HG02943 (cell line): ENCODE measurements at regions not wholly inside any gene's neighbourhood (a gene's known extent, or its start where the extent isn't known, plus 50 kb on each side); places are given as distances from the start of the nearest gene placed in this dataset.
"Not testable (repeated sequence)": the region's sequence is repeated elsewhere in the genome, so short reads cannot be mapped to it uniquely, and the experiment has no call there.

Experiments
- ATAC-seq: cut with Tn5 transposase; IDR thresholded peaks from one replicate; pipeline ENCODE4 v1.9.1; 2021; ENCODE audit warnings: mild to moderate bottlenecking, low read depth, moderate library complexity; ENCODE audit not compliant: unreplicated experiment

DNA sequence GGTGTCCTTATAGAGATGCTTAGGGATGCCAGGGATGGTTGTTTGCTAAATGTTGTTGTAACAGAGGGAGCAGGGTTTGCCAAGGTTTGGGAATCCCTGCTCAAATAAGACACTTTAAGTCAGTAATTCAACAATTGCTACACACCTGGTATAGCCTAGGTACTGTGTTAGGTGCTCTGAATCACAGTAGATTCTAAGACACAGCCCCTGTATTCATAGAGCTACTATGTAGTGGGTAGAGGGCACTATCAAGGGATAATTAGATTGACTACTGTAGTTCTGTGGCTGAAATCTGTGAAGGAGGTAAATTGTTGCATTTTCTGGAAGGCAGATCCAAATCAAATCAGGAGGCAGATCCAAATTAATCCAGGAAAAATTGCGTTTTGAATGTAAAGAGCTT lies 149.2 kb downstream of the C12orf75 start:
- ATAC-seq = no peak

DNA sequence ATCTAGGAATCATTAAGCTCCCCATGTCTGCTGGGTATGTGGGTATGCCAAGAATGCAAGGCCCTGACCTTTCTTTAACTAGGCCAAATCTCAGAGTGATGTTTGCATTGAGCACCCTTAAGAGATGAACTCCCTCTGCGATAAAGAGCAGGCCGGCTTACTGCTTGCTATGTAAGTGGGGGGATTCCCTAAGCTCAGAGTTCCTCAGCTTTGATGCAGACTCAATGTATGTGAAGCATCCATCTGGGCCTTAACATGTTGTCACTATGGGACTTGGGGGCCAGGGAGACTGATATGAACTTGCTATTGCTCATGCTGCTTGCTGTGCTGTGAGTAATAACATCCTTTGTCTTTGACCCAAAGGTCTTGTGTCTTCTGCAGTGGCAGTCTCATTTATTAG lies 149.7 kb downstream of the C12orf75 start:
- ATAC-seq = no peak

DNA sequence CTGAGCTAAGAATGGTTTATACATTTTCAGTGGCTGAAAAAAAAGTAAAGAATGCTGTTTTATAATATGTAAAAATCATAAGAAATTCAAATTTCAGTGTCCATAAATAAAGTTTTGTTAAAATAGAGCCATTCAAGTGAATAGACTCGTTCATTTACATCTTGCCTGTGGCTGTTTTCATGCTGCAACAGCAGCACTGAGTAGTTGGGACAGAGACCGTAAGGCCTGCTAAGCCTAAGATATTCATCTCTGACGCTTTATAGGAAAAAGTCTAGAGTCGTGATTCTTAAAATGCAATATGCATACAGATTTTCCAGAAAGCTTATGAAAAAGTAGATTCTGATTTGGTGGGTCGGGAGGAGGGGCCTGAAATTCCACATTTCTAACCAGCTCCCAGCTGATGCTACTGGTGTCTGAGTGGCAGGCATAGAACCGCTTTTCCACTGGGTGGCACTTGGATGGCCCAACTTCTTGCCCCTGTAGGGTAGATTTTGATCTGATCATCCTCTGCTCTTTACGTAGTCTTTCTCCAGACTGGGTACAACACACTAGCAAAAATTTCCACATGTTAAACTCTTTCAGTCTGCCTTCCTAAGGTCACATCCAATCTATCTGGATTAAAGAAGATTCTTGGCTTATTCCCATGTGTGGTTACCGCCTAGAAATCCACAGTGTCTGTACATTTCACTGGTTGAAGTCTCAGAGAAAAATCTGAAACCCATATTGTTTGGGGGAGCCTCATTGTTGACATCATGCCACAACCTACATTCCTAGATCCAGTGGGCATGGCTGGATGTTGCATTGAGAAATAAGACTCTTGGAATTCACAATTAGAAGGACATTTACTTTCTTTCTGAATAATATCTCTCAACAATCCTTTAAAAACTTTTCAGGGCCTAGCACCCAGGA lies 151.2 kb downstream of the C12orf75 start:
- ATAC-seq = no peak

DNA sequence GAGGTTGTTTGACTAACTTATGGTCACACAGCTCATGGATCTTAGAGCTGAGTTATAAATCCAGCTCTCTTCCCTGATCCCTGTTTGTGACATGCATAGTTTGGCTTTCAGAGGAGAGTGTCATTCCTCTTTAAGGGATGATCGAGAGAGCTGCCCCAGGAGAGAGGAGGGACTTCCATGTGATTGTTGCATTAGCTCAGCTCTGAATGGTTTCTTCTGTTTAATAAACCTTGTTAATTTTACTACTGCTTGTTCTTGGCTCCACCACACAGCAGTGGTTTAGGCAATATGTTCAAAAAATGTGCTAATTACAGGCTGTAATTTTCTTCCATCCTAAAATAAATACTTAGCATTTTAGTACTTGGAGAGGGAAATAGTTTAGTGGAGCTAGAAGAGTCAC lies 152.5 kb downstream of the C12orf75 start:
- no peak for ATAC-seq

DNA sequence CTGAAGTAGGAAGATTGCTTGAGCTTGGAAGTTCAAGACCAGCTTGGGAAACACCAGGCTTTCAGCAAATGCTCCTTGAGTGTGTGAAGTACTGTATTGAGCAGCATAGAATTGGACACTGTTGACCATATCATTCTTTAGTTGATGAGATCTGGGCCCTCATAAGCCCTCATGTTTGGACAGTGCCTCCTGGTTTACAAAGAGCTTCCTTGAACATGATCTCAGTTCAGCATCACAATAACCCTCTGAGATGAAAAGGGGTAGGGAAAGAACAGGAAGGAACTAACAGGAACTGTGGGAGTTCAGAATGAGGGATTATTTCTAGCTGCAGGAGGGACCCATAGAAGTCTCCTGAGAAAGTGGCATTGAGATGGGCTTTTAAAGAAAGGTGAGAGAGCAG lies 153.2 kb downstream of the C12orf75 start:
- no peak for ATAC-seq

DNA sequence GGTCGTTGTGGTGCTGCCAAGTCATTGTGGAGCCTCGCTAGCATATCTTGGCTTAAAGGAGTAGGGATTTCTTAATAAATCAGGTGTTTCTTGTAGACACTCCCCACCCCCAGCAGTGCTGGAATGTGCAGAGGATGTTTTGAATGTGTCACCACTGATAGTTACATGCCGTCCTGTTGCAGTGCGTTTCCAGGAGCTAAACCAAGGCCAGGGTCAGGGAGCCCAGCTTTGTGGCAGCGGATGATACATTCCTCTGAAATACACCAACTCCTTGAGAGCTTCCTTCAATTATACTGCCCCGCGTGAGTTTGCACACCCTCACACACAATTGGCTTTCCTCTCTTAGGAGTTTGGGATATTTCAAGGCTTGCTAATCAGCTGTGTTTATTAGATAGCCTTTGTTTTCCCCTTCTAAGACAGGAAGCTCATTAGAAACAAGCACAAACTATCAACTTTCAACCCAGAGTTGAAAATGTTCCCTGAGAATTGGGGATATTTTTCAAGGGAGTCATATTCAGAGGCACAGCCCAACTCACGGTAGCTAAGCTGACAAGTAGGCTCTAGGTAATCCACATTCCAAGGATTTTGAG lies 154.9 kb downstream of the C12orf75 start:
- ATAC-seq = no peak

DNA sequence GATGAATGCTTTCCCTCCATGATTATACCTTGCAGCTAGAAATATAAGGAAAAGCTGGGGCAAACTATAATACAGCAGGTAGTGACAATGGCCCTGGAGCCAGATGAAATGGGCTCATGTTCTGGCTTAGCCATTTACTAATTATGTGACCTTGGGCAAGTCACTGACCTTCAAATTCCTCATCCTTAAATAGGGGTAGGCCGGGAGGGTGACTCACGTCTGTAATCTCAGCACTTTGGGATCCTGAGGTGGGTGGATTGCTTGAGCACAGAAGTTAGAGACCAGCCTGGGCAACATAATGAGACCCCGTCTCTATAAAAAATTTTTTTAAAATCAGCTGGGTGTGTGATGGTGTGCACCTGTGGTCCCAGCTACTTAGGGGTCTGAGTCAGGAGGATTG lies 155.4 kb downstream of the C12orf75 start:
- no peak for ATAC-seq

DNA sequence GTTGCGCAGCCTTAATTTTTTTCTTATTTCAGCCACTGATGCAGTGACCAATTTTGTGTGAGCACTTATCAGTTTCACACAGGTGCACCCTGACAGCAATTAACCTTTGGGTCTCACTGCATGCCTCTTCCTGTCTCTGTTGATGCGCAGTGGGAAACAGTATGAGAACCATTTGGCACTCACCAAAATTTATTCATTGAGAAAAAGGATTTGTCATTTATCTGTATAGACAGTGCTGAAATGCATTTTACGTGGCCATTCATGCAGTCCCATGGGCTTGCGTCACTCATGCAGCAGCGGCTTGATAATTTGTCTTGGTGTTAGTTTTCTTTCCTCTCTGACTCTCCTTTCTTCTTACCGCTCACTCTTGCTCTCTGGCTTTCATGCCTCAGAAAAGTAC lies 157.5 kb downstream of the C12orf75 start:
- ATAC-seq = no peak

DNA sequence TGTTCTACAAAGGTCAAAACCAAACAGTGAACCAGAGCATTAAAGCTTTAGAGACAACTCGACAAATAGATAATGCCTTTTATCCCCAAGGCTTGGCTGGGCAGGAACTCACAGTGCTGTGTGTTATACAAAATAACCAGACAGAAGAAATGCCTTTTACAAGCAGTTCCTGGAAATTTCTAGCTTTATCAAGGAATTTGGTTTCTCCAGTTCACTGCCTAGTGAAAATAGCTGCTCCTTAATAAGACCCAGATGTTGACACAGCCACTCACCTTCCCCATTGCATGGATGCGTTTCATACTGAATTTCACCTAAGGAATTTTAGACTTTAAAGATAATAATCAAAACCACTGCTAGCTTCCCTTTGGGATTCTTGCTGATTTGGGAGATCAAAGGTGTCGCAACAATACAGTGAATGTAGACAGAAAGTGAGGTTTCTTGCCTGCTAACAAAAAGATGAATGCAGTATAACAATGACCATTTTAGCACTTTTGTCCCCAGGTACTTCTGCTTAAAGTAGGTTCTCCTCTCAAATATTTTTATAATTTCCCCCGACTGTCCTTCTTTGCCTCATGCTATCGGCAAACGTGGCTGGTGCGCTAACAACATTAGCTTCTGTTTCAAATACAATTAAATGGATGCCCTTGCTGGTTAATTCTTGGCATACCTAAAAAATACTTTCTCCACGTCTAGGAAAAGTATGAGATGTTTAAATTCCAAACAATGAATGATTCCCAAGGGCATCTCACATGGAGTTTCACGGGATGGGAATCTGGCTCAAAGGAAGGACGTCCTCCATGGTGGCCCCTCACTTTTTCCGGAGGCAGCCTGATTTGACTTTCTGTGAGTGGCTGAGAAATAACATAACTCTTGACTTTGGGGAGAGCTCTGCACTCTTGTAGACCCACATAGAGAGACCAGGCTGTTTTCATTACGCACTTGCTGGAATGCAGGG lies 162.4 kb downstream of the C12orf75 start:
- no peak for ATAC-seq

DNA sequence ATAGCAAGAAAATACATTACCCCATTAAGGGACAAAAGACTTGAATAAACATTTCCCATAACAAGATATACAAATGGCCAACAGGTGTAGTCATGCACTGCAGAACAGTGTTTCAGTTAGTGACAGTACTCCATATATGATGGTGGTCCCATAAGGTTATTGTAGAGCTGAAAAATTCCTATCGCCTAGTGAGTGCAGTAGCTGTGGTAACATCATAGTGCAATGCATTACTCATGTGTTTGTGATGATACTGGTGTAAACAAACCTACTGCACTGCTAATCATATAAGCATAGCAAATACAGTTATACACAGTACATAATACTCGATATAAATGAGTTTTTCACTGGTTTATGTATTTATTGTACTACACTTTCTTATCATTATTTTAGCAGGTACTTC lies 168.7 kb downstream of the C12orf75 start:
- ATAC-seq = no peak

DNA sequence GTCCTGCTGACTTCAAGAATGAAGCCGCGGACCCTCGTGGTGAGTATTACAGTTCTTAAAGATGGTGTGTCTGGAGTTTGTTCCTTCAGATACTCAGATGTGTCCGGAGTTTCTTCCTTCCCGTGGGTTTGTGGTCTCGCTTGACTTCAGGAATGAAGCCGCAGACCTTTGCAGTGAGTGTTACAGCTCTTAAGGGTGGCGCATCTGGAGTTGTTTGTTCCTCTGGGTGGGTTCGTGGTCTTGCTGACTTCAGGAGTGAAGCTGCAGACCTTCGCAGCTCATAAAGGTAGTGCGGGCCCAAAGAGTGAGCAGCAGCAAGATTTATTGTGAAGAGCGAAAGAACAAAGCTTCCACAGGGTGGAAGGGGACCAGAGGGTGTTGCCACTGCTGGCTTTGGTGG lies 170.2 kb downstream of the C12orf75 start:
- ATAC-seq = not testable (repeated sequence)

DNA sequence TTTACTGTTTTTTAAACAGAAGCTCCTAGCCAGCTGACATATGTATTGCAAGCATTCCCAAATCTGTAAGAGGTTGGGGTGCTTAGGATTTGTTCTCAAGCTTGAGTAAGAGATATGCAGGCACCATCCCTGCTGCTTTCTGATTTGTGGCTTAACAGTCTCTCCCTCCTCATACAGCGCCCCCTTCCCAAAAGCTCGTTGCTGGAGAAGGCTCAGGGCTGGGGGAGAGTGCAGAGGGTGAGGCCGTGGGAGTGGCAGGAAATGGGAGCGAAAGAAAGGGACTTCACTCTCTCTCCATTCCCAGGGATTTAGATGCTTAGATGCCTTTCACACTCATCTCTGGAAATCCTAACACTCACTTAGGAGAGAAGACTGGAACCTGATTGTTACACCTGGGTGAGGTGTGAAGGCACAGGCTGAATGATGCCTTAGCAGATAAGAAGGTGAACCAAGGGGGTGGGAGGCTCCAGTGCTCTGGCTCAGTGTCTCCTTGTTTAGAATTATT lies 172.0 kb downstream of the C12orf75 start:
- ATAC-seq = no peak

DNA sequence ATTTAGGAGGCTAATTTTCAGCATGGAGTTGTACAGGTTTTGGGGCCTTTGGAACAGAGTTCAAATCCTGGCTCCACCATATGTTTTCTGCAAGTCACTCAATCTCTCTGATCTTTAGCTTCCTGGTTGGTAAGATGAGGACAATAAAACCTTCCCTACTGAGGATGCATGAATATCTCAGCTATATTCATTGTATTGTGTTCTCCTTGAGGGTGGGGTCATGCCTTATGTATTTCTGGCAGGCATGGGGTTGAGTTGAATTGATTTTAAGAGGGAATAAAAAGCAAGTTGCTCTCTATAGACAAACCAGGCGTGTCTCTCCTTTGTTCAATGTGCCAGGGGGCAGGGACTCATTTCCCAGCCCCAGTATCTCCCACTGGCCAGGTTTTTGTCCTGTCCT lies 173.1 kb downstream of the C12orf75 start:
- no peak for ATAC-seq

DNA sequence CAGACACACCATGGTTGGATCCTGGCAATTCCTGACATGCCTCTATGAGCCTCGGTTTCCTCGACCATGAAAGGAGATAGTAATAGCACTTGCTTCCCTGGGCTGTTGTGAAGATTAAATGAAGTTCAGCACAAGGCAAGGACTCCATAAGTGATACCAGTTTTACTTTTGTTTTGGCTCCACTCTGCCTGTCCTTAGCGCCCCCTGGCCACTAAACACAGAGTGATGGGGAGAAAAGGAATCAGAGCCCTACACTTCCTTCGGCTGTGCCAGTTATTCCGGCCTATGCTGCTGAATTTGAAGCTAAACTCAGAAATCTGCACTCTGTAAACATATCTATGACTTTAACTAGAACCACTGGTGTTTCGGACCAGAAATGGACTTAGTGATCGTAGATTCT lies 173.8 kb downstream of the C12orf75 start:
- ATAC-seq = no peak

DNA sequence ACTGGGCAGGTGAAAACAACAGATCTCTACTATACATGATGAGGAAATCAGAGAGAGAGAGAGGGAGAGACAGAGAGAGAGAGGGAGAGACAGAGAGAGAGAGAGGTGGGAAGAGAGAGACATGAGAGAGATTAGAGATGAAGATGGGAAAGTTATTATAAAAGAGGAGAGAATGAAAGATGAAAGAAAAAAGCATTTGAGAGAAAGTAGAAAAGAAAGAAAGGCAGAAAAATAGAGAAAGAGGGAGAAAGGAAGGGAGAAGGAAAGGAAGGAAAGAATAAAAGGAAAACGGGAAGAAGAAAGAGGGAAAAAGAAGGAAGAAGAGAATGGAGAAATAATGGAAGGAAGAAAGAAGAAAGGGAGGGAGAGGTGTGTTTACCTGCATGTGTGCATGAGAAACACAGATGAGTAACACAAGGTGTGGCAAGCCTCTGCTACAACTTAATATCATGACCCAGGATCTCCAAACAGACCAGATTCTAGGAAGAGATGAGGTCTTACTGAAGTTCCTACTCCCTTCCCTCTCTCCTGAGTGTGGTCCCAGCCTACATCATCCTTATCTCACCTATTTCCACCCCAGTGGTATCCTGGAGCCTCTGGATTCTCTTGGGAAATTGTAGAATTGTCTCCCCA lies 176.3 kb downstream of the C12orf75 start:
- ATAC-seq = no peak

DNA sequence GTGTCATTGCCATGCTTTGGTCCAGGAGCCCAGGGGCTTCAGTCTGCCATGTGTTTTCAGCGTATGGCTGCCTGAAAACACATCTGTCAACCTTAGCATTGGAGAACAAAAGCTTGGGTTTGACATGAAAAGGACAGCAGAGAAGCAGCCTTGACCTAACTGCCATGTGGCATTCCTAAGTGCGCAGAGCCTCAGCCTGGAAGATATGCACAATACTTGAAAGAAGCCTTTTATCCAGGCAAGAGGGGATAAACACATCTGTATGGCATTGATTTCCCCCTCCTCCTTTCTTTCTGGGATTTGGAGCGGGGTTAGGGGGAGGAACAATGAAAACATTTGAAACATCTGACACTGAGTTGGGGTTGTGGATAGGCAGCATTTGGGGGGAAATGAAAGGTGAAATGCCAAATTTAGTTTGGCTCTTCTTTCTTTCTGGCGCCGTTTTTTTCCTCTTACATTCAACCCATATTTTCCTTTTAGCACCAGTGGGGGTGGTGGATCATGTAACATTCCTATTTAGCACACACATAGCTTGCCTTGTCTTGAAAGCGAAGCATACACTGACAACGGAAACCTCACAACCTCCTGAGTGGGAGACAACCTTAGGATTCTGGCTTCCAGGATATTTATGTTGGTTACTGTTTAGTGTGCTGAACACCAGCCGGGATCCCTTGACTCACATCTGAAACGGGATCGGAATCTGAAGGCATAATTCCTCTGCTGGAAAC lies 177.0 kb downstream of the C12orf75 start:
- no peak for ATAC-seq

DNA sequence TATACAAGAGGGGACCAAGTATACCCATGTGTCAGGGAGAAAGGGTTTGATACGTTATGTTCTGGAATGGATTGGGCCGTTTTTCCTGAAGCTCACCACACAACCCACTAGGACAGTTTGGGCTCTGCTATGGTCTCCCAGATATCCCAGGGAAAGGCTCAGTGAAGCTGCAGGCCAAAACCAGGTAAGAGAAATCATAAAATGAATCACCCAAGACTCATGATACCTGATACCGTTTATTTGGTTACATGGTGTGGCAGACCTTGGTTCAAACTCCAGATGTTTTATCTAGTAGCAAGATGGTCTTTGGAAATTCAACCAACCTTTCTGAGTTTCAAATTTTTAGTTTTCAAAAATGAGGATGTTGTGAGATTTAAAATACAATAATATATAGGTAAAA lies 177.6 kb downstream of the C12orf75 start:
- no peak for ATAC-seq

DNA sequence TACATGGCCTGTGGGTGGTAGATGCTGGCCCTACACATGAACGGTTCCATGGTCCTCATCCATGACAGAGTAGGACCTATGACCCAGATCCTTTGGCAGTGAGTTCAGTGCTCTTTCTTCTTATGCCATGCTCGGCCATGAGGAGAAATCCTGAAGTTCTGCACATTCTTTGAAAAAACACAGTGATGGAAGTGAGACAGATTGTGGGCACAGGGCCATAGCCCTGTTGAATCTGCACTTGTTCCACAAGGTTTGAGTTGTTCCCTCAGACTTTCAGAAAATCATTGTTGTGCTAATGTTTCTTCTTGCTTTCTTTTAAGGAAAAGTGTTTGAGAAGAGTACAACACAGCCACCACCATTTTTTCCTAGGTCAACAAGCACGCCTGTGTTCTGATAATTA lies 180.0 kb downstream of the C12orf75 start:
- ATAC-seq = no peak

DNA sequence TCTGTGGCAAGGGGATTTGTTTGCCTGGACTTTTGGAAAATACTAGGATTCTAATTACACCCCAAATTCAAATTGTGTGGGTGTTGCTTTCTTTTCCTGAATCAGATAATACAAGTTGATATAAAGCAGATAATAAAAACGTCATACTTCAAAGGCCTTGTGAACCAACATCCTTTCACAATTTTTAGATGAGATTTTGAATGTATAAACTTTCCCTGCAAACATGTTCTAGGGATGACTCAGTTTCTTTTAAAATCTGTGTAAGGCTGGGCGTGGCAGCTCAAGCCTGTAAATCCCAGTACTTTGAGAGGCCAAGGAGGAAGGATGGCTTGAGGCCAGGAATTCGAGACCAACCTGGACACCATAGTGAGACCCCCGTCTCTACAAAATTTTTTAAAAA lies 182.4 kb downstream of the C12orf75 start:
- not testable (repeated sequence) for ATAC-seq
